GM06990 (cell line): ENCODE measurements at regions not wholly inside any gene's neighbourhood (a gene's known extent, or its start where the extent isn't known, plus 50 kb on each side); places are given as distances from the start of the nearest gene placed in this dataset.

ENCODE experiments used
- DNase-seq: peaks from one replicate; pipeline ENCODE4 v3.0.0-alpha.2; 2011; ENCODE audit not compliant: insufficient read length; ENCODE audit errors: extremely low read depth
- H3K27me3 ChIP-seq: replicated peaks from 2 replicates; pipeline ENCODE4 v1.6.0; 2011; ENCODE audit warnings: low read length; ENCODE audit not compliant: control insufficient read depth, insufficient read depth
- H3K36me3 ChIP-seq: 2 replicates; pipeline ENCODE4 v1.5.1; 2011; ENCODE audit warnings: low read length; ENCODE audit not compliant: control insufficient read depth, insufficient read depth
- H3K4me3 ChIP-seq: replicated peaks from 2 replicates; pipeline ENCODE4 v1.5.1; 2011; ENCODE audit warnings: low read depth, mild to moderate bottlenecking, control low read depth, low read length
- CTCF ChIP-seq: IDR thresholded peaks from 2 replicates; pipeline ENCODE4 v1.5.1; 2011; ENCODE audit warnings: low read length, control low read depth, mild to moderate bottlenecking, inconsistent platforms; ENCODE audit not compliant: insufficient read depth, poor library complexity, severe bottlenecking

- H3K4me3 ChIP-seq, result no peak overlapping the region
- DNase-seq, result no peak
- TF ChIP-seq CTCF, result no peak
- H3K36me3 ChIP-seq, result no peaks in the 10 kb centered on the region
- no peaks in the 10 kb centered on the region for H3K27me3 ChIP-seq
Observed at GRCh38 chr4:137678796-137679195, 146.5 kb upstream of the PCDH18 start.

- H3K4me3 ChIP-seq, result no peak overlapping the region
- no peaks in the 10 kb centered on the region for H3K36me3 ChIP-seq
- no peak for DNase-seq
- no peaks in the 10 kb centered on the region for H3K27me3 ChIP-seq
- TF ChIP-seq CTCF, result no peak
Observed at GRCh38 chr4:137677863-137678262, 145.6 kb upstream of the PCDH18 start.

- Histone ChIP-seq H3K4me3 (no peak overlapping the region), H3K27me3 (no peaks in the 10 kb centered on the region), H3K36me3 (no peaks in the 10 kb centered on the region)
- no peak for TF ChIP-seq CTCF
- no peak for DNase-seq
Observed at GRCh38 chr4:137676357-137676998, 144.2 kb upstream of the PCDH18 start.

GRCh38 chr4:137674066-137674465 is 141.8 kb upstream of the PCDH18 start:
- DNase-seq, result no peak
- Histone ChIP-seq H3K36me3 (no peaks in the 10 kb centered on the region), H3K27me3 (no peaks in the 10 kb centered on the region), H3K4me3 (no peak overlapping the region)
- no peak for TF ChIP-seq CTCF

GRCh38 chr4:137668885-137669545 is 136.7 kb upstream of the PCDH18 start:
- Histone ChIP-seq H3K36me3 (no peaks in the 10 kb centered on the region), H3K27me3 (no peaks in the 10 kb centered on the region), H3K4me3 (no peak overlapping the region)
- DNase-seq, result no peak
- no peak for TF ChIP-seq CTCF
